ENCODE measurements at regions not wholly inside any gene's neighbourhood (a gene's known extent, or its start where the extent isn't known, plus 50 kb on each side); places are given as distances from the start of the nearest gene placed in this dataset.
"Not testable (repeated sequence)": the region's sequence is repeated elsewhere in the genome, so short reads cannot be mapped to it uniquely, and the experiment has no call there.

DNA sequence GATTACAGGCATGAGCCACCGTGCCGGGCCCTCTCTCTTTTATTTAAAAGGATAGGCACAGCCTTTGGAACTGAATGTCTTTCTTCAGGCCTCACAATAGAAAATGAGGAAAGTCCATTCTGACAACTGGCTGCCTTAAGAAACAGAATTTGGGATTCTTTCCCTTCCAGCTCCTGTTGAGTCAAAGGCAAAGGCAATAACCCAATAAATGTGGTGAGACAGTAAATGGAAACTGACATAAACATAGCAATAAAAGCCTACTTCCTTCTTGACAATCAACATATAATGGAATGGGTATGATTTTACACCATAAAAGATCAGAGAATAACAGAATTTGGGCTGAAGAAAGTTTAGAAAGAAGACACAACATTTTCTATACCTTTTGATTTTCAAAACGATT, 52.7 kb upstream of the SRRM3 start:
- DNase-seq; H3K9me3 ChIP-seq (ENCODE audit: control extremely low read depth in 1 of 5, control insufficient read depth in 4 of 5, insufficient read depth in 2 of 5, low read depth in 1 of 5, low read length in 4 of 5); POLR2A ChIA-PET; H3K4me1 ChIP-seq (ENCODE audit: control extremely low read depth in 1 of 4, control insufficient read depth in 4 of 4, insufficient read depth in 4 of 4, low read length in 3 of 4); H3K4me3 ChIP-seq (ENCODE audit: control insufficient read depth in 1 of 7, extremely low read depth in 1 of 7, insufficient read depth in 4 of 7, low read depth in 2 of 7, low read length in 6 of 7); CTCF ChIA-PET; H3K27me3 ChIP-seq (replicated peaks in 2 of 5; ENCODE audit: control insufficient read depth in 4 of 5, insufficient read depth in 5 of 5, low read length in 4 of 5); H3K27ac ChIP-seq (ENCODE audit: insufficient read depth in 1 of 2, low read depth in 1 of 2, low read length in 2 of 2, poor library complexity in 1 of 2, severe bottlenecking in 2 of 2); H3K36me3 ChIP-seq (ENCODE audit: control insufficient read depth in 4 of 4, insufficient read depth in 4 of 4, low read length in 3 of 4): not testable (repeated sequence)
- 94% methylated on average over 2 of the region's 3 CpGs for WGBS (ENCODE audit: insufficient coverage)

DNA sequence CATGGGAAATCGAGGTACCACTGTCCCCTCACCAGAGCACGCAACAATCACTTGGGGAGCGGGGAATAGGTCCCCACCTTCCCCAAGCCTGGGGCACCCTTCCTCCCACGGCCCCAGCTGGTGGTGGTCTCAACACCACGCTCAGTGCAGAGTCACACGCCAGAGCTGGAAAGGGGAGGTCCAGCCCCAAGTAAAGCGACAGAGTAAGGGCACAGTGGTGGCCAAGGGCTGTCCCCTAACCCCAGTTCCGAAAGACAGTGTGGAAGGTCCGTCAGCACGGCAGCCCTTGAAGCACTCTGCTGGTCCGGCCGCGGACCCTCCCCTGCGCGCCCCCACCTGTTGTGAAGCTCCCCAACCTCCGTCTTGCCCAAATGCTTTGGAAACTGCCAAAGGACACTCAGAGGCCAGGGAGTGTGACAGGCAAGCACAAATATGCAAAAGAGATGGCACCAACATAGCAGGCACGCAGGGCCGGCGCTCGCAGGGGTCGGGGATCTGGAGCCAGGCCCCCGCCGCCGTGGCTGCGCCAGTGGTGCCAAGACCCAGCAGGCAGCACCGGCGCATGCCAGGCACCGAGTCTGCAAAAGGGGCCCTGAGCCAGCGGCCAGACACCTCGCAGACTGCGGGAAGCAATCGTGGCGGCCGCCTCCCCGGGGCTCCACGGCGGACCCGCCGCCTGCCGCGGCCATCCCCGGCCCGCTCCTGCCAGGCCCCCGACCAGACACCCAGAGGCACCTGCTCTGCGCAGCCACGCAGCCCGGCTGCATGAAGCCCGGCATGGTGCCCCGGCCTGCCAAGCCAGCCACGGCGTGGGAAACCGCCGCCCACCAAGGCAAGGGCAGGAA, 51.6 kb upstream of the SRRM3 start:
- ChIA-PET POLR2A (interaction anchor here (0.6 kb wide), 1 partner anchor 35 kb away, joined by 3 read pairs; no protein-coding TSS in a partner anchor), CTCF (interaction anchor here (1.0 kb wide), 1 partner anchor 18 kb away, joined by 3 read pairs; no protein-coding TSS in a partner anchor)
- Histone ChIP-seq H3K4me1 (ENCODE audit: control extremely low read depth in 1 of 4, control insufficient read depth in 4 of 4, insufficient read depth in 4 of 4, low read length in 3 of 4) (peaks cover 0 to 1% (median 0%) of the 10 kb centered on the region in 4 experiments), H3K9me3 (ENCODE audit: control extremely low read depth in 1 of 5, control insufficient read depth in 4 of 5, insufficient read depth in 2 of 5, low read depth in 1 of 5, low read length in 4 of 5) (no peaks in the 10 kb centered on the region), H3K27ac (ENCODE audit: insufficient read depth in 1 of 2, low read depth in 1 of 2, low read length in 2 of 2, poor library complexity in 1 of 2, severe bottlenecking in 2 of 2) (no peak overlapping the region), H3K27me3 (replicated peaks in 2 of 5; ENCODE audit: control insufficient read depth in 4 of 5, insufficient read depth in 5 of 5, low read length in 4 of 5) (peaks cover 0 to 4% (median 0%) of the 10 kb centered on the region in 5 experiments), H3K4me3 (ENCODE audit: control insufficient read depth in 1 of 7, extremely low read depth in 1 of 7, insufficient read depth in 4 of 7, low read depth in 2 of 7, low read length in 6 of 7) (peak overlapping the region in 4 of 7 experiments; percentile 16 to 54 (median 37)), H3K36me3 (ENCODE audit: control insufficient read depth in 4 of 4, insufficient read depth in 4 of 4, low read length in 3 of 4) (no peaks in the 10 kb centered on the region)
- peak in 2 of 3 donors; percentile 9 to 28 for DNase-seq
- WGBS (ENCODE audit: insufficient coverage) = 58% methylated on average over 39 of the region's 53 CpGs

Measured in common myeloid progenitor, CD34-positive (primary cell).